NCI-H1092 treated with DMSO at 0.1 percent for 48 hours (cell line): ENCODE measurements at regions not wholly inside any gene's neighbourhood (a gene's known extent, or its start where the extent isn't known, plus 50 kb on each side); places are given as distances from the start of the nearest gene placed in this dataset.
"Not testable (repeated sequence)": the region's sequence is repeated elsewhere in the genome, so short reads cannot be mapped to it uniquely, and the experiment has no call there.

Experiments
- DNase-seq: peaks from one replicate; lab custom pipeline; 2025; lab: John Stamatoyannopoulos, UW

DNA sequence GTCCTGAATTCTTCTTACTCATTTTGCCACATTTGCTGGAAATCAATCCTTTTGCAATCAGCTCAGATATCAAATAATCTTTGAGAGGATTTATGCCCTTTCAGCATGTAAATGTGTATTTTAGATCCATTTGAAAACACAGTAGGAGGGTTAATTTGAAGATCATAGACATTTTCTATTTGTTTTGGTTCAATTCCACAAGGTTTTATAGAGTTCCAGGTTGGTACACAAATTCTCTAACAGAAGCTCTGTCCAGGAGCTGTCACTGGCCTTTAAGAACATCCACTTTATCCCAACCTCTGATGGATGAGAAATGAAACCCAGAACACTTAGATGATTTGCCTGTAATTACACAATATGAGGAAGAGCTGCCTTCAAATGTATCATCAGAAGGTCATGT, 157.3 kb upstream of the CHAC2 start:
- DNase-seq: no peak

DNA sequence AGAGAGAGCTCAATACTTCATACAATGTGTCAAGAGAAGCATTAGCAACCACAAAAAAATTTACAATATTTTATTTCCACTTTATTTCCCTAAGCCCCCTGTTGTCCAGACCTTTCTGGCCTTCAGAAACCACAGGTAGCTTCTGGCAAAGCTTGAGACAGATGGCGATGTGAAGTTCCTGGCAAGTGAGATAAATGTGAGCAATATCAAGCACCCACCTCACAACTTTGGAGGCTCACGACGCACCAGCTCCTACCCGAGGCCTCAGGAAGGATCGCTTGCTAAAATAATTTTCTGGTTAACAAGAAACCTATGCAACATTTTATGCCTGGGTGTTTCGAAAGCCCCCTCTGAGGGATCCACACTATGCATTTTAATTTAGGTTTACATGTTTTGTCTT, 158.1 kb upstream of the CHAC2 start:
- no peak for DNase-seq

DNA sequence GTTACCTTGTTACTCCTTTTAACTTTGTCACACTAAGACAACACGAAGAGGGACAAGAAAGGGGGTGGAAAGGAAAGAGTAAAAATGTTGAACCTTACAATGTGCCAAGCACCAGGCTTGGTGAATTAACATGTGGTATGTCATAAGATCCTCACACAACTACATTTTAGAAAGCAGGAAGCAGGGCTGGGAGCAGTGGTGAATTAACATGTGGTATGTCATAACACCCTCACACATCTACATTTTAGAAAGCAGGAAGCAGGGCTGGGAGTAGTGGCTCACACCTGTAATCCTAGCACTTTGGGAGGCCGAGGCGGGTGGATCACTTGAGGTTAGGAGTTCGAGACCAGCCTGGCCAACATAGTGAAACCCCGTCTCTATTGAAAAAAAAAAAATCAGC, 159.3 kb upstream of the CHAC2 start:
- no peak for DNase-seq

DNA sequence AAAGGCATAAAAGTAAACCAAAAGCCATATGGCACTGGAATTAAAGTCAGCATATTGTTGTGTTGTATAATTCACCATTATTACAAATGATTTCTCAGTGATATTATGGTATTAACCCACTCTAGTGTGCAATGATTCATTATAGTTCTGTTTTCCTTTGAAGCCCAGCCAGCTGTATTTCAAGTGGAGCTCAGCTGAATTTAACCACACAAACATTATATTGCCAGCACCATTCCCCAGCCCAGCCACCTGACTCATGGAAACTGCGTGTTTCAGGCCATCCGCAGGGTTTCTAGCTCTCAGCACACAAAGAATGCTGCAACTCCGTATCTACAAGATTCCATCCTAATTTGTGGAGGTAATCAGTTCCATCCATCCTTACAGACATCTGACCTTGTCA, 166.8 kb upstream of the CHAC2 start:
- DNase-seq: peak; percentile 62

DNA sequence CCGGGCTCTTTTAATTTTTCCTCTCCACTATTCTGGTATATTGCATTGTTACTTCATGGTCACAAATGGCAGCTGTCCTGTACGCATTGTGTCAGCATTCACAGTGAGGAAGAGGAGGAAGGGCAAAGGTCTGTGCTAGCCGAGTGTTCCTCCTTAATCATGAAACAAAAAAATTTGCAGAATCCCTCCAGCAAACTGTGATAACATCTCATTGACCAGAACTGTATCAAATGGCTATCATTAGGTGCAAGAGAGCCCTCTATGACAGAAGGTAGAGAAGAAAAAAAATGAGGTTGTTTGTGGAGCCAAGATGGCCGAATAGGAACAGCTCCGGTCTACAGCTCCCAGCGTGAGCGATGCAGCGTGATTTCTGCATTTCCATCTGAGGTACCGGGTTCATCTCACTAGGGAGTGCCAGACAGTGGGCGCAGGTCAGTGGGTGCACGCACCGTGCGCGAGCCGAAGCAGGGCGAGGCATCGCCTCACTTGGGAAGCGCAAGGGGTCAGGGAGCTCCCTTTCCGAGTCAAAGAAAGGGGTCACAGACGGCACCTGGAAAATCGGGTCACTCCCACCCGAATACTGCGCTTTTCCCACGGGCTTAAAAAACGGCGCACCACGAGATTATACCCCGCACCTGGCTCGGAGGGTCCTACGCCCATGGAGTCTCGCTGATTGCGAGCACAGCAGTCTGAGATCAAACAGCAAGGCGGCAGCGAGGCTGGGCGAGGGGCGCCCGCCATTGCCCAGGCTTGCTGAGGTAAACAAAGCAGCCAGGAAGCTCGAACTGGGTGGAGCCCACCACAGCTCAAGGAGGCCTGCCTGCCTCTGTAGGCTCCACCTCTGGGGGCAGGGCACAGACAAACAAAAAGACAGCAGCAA, 180.6 kb upstream of the CHAC2 start:
- DNase-seq: not testable (repeated sequence)

DNA sequence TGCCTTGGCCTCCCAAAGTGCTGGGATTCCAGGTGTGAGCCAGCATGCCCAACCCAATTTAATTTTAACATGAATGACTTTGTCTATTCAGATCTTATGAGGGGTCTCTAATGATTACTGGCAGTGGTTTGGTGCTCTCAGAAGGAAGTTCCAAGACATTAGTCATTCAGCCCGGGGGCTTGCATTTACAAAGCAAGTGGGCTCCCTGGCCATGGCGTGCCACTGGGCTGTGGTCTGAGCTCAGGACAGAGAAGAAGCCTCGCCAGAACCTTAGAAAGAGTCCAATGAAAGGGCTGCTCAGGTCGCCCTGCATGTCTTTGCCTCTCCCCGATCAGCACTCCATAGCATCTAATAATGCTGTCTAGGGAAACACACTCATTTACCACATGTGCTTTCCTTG, 182.6 kb upstream of the CHAC2 start:
- DNase-seq: no peak

DNA sequence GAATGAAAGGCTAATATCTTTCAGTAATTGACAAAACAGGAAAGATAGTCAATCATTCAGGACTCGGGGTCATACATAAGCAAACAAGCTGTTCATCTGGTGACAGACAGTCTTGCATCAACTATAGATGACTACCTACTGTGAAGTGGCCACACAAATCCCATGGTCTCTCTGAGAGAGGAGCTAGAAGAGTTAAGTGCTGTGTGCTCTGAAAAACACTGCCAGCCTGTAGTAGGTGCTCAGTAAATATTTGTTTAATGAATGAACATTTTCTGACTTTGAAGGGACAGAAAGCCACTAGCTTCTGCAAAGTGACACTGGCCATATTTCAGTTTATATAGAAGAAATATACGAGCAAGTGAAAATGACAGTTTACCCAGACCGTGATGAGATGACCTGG, 184.0 kb upstream of the CHAC2 start:
- DNase-seq: no peak

DNA sequence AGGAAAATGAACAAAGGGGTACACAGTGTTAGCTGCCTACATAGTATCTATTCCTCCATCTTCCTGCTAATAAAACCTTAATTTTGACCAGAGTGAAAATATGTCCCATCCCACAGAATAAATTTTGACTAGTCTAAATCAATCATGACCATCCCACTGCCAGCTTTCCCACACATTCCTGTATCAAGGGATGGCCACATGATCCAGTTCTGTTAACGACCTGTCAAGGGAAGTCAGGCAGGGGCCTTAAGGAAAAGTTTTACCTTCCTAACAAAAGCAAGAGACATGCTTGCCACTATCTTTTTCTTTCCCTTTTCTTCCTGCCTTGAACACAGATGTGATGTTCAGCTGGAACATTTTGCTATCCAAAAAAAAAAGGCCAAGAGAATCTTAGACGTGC, 185.0 kb upstream of the CHAC2 start:
- DNase-seq: no peak

DNA sequence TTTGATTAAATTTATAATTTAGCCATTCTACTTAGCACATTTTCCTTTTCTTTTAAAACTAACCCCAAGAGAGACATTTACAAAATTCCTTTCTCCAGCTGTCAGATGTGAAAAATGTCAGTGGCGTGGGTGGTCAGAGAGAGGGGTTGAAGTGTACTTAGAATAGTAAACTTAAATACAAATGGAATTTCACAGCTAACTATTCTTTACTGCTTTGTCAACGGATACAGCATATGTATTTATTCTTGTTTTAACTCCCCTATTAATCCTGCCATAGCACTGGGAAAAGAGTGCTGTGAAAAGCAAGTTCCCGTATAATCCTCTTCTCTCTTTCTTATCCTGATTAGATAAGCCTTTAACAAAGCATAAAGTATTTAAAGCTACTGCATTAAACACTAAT, 191.4 kb upstream of the CHAC2 start:
- no peak for DNase-seq

DNA sequence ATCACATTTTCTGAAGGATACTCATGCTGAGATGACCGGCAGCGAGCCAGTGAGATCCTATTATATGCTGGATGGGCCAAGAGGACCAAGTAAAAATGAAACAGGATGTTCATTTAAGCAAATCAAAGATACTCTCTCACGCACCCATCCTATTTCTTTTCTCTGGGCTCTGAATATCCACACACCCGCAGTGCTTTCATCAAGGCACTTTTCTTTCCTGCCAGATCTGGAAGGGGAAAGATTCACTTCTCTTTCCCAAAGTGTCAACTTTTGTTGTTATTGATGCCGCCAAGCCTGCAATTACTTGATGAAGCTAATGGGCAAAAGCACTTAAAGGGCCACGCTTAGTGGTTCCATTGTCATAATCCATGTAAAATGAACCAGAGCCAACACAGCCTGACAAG, 191.9 kb upstream of the CHAC2 start:
- peak; percentile 47 for DNase-seq

DNA sequence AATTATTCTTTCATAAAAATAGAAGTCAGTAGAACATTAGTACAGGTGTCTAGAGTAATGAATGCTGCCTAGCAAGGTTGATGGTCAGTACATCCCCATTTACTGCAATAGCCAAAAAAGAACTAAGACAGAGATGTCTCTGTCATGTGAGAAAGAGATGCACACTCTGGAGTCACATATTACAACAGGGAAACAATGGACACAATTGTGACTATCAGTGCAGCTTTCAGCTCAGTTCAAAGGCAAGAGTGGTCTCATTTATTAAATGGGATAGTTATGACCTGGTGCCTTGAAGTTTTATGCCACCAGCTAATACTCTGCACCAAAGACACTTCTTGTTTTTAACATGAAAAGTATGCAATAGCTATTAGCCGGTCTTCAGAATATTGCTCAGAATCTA, 194.9 kb upstream of the CHAC2 start:
- no peak for DNase-seq

DNA sequence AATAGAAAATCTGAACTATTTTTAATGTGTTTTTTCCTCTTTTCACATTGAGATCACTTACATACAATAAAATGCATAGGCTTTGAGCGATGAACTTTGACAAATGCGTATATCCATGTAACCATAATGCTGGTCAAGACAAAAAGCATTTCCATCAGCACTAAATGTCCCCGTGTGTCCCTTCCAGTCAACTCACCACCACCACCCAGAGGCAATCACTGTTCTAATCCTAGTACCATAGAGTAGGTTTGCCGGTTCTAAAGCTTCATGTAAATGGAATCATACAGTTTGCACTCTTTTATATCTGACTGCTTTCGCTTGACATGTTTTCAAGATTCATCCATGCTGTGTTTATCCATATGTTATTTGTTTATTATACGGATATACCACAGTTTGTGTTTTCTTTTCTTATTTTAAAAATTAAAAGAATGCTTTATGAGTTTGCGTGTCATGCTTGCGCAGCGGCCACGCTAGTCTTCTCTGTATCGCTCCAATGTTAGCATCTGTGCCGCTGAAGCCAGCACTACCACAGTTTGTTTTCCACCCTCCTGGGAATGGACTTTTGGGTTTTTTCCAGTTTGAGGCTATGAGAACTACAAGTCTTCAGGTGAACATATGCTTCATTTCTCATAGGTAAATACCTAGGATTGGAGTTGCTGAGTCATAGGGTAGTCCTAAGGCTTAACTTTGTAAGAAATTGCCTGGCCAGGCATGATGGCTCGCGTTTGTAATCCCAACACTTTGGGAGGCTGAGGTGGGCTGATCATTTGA, 197.5 kb upstream of the CHAC2 start:
- peak; percentile 11 for DNase-seq

DNA sequence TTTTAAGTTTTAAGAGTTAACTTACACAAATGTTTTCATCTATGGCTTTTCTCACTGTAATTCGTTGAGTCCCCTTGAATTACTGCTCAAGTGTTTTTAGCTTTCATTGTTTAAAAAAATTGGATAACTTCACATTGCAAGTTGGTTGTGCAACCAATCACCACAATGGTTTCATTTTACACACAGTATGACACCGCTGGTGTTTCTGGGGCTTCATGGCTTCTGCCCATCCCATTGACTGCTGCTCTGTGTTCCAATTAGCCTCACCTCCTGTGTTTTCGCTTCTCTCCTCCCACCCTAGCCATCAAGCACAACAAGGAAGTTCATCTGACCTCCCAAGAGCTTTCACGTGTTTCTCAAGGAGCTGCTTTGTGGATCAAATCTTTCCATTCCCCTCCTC, 199.1 kb upstream of the CHAC2 start:
- DNase-seq: no peak

DNA sequence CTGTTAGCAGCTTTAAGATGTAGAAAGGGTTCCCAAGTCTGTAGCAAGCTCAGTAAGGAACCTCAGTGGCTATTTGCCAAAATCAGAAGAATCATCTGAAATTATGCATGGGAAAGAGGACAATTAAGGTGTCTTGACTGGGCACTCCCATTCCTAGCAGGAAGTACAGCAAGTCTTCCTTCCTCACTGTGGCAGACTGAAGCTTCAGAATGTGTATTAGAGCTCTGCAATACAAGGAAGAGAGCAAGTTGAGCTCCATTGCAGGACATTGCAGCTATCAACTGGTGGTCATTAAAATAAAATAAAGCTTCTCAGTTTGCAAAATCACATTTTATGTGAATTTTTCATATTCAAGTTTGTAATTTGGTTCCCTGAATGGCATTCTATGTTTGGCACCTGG, 200.5 kb upstream of the CHAC2 start:
- DNase-seq: no peak

DNA sequence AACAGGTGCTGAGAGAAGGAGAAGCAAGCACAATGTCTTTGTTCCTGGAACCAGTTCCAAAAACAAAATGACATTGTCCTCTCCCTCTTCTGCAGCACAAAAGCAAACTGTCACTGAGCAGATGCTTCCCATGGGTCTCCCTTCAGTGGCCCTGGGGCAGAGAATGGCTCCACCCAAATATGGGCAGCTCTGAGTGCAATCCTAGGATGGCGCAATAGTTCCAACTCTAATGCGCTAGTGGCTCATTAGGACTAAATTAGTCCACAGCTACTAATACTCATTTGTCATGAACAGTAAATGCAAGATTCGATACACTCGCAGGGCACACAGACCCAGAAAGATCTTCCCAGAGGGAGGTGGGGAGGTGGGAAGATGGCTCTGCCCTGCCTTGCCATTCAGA, 205.2 kb upstream of the CHAC2 start:
- no peak for DNase-seq

DNA sequence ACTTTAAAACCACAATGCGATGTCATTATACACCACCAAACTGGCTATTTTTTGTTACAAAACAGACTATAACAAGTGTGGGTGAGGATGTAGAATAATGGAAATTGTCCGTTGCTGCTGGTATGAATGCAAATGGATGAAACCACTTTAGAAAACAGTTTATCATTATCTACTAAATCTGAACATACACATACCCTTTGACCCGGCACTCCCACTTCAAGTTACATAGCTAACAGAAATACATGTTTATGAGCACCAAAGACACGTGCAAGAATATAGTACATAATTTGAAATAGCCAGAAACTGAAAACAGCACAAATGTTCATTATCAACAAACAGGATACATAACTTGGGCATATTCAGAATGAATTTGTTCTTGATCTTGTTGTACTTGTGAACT, 206.4 kb upstream of the CHAC2 start:
- no peak for DNase-seq

DNA sequence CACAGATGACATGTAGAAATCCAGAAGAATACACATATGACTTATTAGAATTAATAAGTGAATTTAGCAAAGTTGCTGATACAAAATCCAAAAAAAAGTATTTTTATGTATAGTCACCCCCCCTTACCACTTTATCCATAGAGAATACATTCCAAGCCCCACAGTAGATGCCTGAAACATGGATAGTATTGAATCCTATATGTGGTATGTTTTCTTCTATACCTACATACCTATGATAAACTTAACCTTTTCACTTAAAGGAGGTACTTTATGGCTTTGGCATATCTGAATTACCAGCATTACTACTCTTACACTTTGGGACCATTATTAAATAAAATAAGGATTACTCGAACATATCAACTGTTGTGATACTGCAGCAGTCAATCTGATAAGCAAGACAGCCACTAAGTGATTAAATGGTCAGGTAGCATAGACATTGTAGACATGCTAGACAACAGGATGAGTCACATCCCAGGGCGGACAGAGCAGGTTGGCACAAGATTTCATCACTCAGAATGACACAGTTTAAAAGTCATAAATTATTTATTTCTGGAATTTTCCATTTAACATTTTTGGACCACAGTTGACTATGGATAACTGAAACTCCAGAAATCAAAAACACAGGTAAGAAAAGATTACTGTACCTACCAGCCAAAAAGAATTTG, 208.2 kb upstream of the CHAC2 start:
- DNase-seq: no peak

DNA sequence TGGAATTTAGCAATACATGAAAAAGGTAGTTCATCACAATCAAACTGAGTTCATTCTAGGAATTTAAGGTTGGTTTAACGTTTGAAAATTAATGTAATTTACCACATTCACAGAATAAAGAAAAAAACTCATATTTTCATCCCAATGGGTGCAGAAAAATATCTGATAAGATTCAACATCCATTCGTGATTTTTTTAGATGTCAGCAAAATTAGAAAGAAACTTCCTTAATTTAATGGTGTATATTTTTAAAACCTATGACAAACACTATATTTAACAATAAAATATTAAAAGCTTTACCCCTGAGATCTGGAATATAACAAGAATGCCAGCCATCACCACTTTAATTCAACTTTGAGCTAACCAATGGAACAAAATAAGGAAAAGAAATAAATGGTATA, 208.7 kb upstream of the CHAC2 start:
- DNase-seq: no peak

DNA sequence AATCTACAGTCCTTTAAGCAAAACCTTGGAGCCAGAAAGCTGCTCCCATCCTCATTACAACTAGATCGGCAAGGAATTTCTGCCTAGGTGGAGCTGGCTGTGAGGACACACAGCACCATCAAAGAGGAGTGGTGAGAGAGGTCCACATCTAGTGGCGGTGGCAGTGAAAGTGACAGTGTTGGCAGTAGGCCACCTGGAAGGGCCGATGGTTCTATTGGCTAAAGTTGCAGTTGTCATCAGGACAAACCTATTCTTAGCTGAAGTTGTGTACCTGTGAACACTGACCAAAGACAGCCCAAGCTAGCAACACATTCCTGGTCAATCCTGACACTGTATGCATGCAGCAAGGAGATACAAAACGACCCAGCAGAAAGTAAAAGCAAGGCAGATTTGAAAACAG, 218.1 kb upstream of the CHAC2 start:
- DNase-seq: no peak

DNA sequence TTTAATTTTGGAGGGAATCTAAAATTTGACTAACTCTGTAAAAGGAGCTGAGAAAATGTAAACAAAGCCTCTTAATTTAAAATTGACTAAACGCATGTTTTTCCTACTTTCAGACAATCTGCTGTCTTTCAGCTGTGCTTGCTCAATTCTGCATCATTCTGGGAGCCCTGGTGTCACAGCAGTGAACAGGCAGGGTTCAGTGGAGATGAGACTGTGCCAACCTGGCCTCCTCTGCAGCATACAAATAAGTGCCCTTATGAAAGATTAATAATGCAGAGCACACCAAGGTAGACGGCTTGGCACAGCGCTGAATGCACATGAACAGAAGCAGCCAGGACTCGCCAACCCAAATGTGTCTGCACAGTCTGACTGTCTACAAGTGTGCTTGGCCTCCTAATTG, 222.0 kb upstream of the CHAC2 start:
- DNase-seq: peak; percentile 46

DNA sequence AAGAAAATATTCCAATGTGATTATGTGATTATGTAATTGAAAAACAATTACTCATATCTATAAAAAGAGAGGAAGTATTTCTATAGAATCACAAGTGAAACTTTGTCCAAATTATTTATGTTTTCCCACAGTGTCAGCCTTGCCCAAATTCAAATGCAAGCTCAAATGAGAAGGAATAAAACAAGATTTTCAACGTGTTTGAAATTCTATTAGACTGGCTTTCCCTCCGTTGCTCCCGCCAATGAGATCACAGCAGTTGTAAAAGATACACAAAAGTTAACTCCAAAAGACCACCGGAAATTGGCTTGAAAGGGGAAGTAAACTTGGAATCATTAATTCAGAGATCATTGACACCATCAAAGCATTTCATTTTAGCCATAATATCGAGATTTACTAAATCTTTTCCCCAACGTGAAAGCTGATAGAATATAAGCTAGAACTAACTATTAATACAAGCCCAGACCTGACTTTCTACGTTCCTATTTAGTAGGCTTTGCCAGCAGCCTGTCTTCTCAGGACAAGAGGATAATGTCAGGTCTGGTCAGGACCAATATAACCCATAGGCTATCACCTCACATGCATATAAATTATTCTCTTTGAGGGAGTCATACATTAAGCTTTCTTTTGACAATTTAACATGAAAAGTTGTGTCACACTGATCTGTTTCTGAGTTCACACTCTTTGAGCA, 222.6 kb upstream of the CHAC2 start:
- DNase-seq: no peak

DNA sequence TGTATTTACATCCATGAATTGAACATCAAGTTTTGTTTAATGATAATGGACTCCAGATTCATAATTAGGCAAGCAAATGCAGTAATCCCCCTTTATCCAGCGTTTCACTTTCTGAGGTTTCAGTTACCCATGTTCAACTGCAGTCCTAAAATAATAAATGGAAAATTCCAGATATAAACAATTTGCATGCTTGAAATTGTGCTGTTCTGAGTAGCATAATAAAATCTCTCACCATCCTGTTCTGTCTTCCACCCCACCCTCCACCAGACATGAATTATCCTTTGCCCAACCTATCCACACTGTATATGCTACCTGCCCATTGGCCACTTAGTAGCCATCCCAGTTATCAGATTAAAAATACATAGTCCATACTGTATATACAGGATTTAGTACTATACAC, 224.5 kb upstream of the CHAC2 start:
- DNase-seq: no peak
